ENCODE measurements at regions not wholly inside any gene's neighbourhood (a gene's known extent, or its start where the extent isn't known, plus 50 kb on each side); places are given as distances from the start of the nearest gene placed in this dataset.

DNA sequence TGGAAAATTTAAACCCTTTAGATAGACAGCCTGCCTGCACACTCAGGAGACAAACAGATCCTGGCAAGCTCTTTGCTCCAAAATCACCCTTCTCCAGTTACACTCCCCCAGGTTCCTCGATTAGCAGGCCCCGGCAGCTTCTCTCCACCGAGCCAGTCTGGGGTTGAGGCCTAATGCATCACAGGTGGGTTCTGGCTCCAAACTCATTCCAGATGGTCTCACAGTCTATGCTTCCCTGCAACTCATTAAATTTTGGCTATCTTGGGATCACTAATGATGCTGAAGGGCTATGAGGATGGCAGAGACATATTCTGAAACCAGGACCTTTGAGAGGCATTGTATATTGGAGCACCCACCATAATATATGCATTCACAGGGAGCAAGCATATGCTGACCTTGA, 559.8 kb upstream of the USP24 start:
- TF ChIP-seq GABPB1 (CRISPR knock-in tag; IDR thresholded peaks at IDR 0.05) (no peak), ZNF224 (CRISPR knock-in tag; IDR thresholded peaks at IDR 0.05) (no peak), ZNF841 (CRISPR knock-in tag; IDR thresholded peaks at IDR 0.05; ENCODE audit: borderline replicate concordance) (no peak), ZBTB49 (CRISPR knock-in tag; IDR thresholded peaks at IDR 0.05; ENCODE audit: borderline replicate concordance) (no peak), TCF12 (IDR thresholded peaks at IDR 0.05) (no peak), TCF12 (CRISPR knock-in tag; IDR thresholded peaks at IDR 0.05) (no peak), ZNF563 (CRISPR knock-in tag; IDR thresholded peaks at IDR 0.05) (no peak), ZNF274 (CRISPR knock-in tag; IDR thresholded peaks at IDR 0.05) (no peak), FOXA3 (CRISPR knock-in tag; IDR thresholded peaks at IDR 0.05) (no peak), MTF2 (CRISPR knock-in tag; IDR thresholded peaks at IDR 0.05; ENCODE audit: borderline replicate concordance) (no peak), CBFB (CRISPR knock-in tag; IDR thresholded peaks at IDR 0.05) (no peak)
- TF ChIP-seq, protein P1, sequence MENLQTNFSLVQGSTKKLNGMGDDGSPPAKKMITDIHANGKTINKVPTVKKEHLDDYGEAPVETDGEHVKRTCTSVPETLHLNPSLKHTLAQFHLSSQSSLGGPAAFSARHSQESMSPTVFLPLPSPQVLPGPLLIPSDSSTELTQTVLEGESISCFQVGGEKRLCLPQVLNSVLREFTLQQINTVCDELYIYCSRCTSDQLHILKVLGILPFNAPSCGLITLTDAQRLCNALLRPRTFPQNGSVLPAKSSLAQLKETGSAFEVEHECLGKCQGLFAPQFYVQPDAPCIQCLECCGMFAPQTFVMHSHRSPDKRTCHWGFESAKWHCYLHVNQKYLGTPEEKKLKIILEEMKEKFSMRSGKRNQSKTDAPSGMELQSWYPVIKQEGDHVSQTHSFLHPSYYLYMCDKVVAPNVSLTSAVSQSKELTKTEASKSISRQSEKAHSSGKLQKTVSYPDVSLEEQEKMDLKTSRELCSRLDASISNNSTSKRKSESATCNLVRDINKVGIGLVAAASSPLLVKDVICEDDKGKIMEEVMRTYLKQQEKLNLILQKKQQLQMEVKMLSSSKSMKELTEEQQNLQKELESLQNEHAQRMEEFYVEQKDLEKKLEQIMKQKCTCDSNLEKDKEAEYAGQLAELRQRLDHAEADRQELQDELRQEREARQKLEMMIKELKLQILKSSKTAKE (CRISPR knock-in tag; IDR thresholded peaks at IDR 0.05; ENCODE audit: borderline replicate concordance): no peak
- TF ChIP-seq, protein P2, sequence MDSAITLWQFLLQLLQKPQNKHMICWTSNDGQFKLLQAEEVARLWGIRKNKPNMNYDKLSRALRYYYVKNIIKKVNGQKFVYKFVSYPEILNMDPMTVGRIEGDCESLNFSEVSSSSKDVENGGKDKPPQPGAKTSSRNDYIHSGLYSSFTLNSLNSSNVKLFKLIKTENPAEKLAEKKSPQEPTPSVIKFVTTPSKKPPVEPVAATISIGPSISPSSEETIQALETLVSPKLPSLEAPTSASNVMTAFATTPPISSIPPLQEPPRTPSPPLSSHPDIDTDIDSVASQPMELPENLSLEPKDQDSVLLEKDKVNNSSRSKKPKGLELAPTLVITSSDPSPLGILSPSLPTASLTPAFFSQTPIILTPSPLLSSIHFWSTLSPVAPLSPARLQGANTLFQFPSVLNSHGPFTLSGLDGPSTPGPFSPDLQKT (CRISPR knock-in tag; IDR thresholded peaks at IDR 0.05; ENCODE audit: borderline replicate concordance): no peak
- intact Hi-C loops (cut with micrococcal nuclease; ENCODE audit: unreplicated experiment) (no loop called here), in situ Hi-C loops (cut with HindIII; ENCODE audit: extremely low pct_ligation_motif_present, low pct_unique_long_range_greater_than_20kb) (no loop called here)
- H3K9ac ChIP-seq (ENCODE audit: insufficient read depth, low read depth, low read length): no peak overlapping the region
- POLR2A ChIA-PET: no interaction called here
- 16% methylated on average over 3 of the region's 3 CpGs for WGBS (ENCODE audit: low lambda C conversion rate)
- H3K4me2 ChIP-seq (ENCODE audit: low read depth, low read length): no peak overlapping the region
- no peak overlapping the region for H3K4me3 ChIP-seq (replicated peaks in 1 of 3; ENCODE audit: insufficient read depth in 1 of 3, low read depth in 2 of 3, low read length in 3 of 3)
- no peak for ATAC-seq
- CTCF ChIA-PET (ENCODE audit: low intra/inter-chr PET ratio, low total read pairs): no interaction called here
- no peak overlapping the region for H3K27ac ChIP-seq (ENCODE audit: extremely low read length, insufficient read depth, low read length)
- no peaks in the 10 kb centered on the region for H3K79me2 ChIP-seq (ENCODE audit: insufficient read depth, low read length)
- no peaks in the 10 kb centered on the region for H3K27me3 ChIP-seq (ENCODE audit: control insufficient read depth in 1 of 2, insufficient read depth in 2 of 2, low read length in 2 of 2)
- BruUV-seq (replicated peaks): no TSS peak
- no peaks in the 10 kb centered on the region for H4K20me1 ChIP-seq (ENCODE audit: insufficient read depth, low read length)
- H3K4me1 ChIP-seq (ENCODE audit: insufficient read depth, low read length): no peaks in the 10 kb centered on the region
- no peak for FAIRE-seq
- H3K36me3 ChIP-seq (replicated peaks in 1 of 2; ENCODE audit: control insufficient read depth in 1 of 2, insufficient read depth in 2 of 2, low read length in 2 of 2): no peaks in the 10 kb centered on the region
- DNase-seq (ENCODE audit: low spot score): no peak
- H3K9me3 ChIP-seq (ENCODE audit: low read length): no peaks in the 10 kb centered on the region
- no peak overlapping the region for H2AFZ ChIP-seq (ENCODE audit: low read length)
